HT-29 (cell line): ENCODE measurements at regions not wholly inside any gene's neighbourhood (a gene's known extent, or its start where the extent isn't known, plus 50 kb on each side); places are given as distances from the start of the nearest gene placed in this dataset.
A peak's percentile ranks its signal among the peaks of the same experiment; 100 is the strongest.

Source experiments
- DNase-seq: peaks from one replicate; pipeline ENCODE4 v3.0.0-alpha.2; 2015; ENCODE audit warnings: low spot score

GRCh38 chr1:81700728-81701470 is 99.8 kb upstream of the ADGRL2 start:
- no peak for DNase-seq

- DNase-seq: peak; percentile 12
Observed at GRCh38 chr1:81699234-81699633, 101.5 kb upstream of the ADGRL2 start.

GRCh38 chr1:81695741-81696140 is 105.0 kb upstream of the ADGRL2 start:
- peak; percentile 12 for DNase-seq

DNA sequence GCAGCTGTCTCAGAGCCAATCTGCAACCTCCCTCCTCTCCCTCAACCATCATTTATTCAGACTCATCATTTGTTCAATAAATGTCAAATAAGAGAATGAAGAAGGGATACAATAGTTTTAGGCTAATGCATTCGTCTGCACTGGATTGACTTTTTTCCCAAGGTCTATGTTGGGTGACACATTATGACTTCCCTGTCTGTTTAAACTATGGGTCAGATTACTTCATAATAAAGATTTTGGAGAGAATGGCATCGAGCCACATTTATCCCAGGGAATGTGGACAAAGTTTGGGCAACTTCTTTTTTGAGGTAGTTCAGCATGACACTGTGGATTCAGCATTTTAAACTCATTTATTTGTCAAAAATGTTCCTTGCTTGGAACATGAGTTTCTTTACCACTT is 107.4 kb upstream of the ADGRL2 start:
- no peak for DNase-seq

DNA sequence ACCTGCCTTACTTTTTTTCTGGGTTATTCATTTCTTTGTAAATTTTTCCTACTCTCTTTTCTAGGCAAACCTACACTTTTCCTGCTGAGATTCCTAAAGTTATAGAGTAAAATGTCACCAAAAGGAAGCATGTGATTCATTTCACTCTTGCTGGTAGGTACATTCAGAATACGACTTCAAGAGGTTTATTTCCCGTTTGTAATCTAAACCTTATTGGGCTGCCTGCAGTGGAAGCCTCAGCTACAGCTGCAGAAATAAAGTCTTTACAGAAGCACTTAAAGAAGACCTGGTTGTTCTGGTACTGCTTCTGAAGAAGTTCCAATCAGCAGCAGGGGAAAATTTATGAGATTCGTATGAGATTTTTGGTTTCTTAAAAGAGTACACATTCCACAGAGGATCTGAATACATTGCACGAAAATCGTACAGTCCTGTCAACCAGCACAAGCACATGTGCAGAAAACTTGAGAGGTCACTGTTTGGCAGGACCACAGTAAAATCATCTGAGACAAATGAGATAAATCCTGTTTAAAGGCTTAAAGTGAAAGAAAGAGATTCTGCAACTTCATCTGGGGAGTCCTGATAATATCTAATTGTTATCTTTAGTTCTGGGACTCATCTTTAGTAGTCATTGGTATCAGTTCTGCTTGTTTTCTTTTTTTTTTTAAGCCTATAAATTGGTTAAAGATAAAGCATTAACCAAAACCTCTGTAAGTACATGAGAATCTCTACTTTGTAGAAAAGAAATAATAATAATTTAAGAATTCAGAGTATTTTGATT is 109.9 kb upstream of the ADGRL2 start:
- DNase-seq: no peak

DNA sequence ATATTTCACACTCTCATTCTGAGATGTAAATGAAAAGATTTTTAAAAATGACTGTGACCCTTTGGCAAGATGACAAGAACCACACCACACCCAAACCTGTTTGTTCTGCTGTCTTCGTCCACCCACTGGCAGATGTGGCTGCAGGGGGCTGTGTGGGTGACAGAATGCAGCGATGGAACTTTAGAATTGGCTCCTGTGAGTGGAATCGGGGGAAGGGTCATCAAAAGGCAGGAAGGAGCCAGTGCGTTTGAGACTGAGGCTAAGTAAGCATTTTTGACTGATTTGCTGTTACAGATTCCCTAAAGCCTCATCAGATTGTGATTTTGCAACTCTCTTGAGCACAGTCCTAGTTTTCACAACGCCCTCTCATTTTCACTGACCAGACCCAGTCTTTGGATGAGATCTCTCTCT is 111.2 kb upstream of the ADGRL2 start:
- DNase-seq: no peak

GRCh38 chr1:81682490-81682889 is 118.2 kb upstream of the ADGRL2 start:
- no peak for DNase-seq

GRCh38 chr1:81681601-81682266 is 119.0 kb upstream of the ADGRL2 start:
- no peak for DNase-seq

DNA sequence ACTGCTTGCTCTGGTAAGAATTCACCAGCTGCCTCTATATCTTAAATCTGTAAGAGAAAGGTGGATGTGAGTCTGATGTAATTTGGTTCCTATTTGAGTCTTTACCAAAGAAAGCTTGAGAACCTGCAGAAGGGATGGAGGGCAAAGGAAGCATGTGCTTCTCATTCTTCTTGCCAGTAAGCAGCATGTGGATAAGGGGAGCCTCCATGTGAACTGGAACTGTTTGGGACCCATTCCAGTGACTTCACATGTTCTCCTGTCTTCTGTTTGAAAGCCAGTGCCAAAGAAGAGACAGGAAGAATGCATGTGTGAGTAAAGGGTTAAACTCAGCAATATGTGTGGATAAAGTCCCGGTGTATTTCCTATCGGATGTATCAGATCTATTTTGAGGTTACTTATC is 119.6 kb upstream of the ADGRL2 start:
- no peak for DNase-seq

DNA sequence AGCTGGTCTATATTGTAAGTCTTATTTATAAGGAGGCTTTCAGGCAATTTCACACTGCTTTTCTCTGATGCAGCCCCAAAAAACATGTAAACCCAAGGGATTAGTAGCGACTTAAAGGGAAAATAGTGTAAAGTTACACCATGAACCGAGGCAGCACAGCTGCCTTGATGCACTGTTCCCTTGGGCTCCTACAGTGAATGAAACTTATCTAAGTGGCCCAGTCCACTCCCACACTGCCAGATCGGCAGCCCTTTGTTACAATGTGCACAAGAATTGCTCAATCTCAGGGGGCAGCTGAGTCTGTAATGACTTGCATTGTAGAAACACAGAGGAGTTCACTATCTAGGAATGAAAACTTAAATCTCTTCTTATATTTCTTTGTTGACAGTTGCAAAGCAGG is 120.8 kb upstream of the ADGRL2 start:
- no peak for DNase-seq

GRCh38 chr1:81678779-81679178 is 122.0 kb upstream of the ADGRL2 start:
- DNase-seq: peak; percentile 85

GRCh38 chr1:81672766-81673165 is 128.0 kb upstream of the ADGRL2 start:
- no peak for DNase-seq

GRCh38 chr1:81671038-81671437 is 129.7 kb upstream of the ADGRL2 start:
- DNase-seq: no peak

- peak; percentile 91 for DNase-seq
Observed at GRCh38 chr1:81670286-81670685, 130.4 kb upstream of the ADGRL2 start.

DNA sequence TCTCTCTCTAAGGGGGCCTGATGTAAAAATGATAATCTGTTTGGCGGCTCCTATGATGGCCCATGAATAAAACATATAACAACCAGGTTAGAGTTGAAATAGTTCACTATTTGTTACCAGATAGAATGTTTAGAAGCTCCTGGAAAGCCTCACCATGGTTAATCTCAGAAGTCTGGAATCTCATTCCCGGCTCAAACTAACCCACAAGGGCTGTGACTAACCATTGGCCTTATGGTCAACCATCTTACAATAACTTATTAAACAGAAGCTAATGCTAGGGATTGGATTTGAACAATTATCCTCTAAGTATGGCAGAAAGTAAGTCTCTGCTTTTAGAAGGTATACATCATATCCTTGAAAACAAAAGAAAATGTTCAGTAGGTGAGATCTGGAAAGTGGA is 134.1 kb upstream of the ADGRL2 start:
- no peak for DNase-seq

DNA sequence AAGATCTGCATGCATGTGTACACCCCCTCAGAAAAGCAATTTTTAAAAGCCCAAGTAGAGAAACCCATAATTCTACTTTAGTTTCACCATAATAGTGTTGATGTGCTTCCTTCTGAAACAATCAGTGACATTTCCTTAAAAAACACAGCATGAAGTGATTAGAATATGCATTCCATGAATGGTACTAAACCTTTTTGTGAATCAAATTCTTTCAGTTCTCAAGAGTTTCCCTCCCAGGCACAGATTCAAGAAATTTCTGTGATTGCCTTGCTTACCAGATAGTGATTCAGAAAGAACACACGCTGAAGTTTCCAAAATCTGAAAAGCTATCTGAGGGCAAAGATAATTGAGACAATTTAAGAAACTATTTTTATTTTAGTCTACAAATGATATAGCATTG is 136.4 kb upstream of the ADGRL2 start:
- no peak for DNase-seq

- no peak for DNase-seq
Observed at GRCh38 chr1:81662913-81663526, 137.7 kb upstream of the ADGRL2 start.

GRCh38 chr1:81660286-81660685 is 140.4 kb upstream of the ADGRL2 start:
- peak; percentile 66 for DNase-seq

DNA sequence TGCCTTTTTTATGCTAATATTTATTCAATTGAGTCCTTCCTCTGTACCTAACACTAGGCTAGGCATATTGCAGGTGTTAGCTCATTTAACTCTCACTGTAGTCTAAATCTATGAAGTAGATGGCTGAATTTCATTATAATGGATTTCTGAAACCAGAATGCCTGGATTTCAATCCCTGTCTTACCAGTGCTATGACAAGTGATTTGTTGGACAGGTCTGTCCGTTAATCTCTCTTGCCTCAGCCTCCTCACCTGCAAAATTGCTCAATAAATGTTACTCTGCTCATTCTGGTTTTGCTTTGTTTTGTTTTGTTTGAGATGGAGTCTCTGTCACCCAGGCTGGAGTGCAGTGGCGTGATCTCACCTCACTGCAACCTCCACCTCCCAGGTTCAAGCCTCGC is 146.1 kb upstream of the ADGRL2 start:
- DNase-seq: no peak

- DNase-seq: no peak
Observed at GRCh38 chr1:81654147-81654546, 146.6 kb upstream of the ADGRL2 start.

DNA sequence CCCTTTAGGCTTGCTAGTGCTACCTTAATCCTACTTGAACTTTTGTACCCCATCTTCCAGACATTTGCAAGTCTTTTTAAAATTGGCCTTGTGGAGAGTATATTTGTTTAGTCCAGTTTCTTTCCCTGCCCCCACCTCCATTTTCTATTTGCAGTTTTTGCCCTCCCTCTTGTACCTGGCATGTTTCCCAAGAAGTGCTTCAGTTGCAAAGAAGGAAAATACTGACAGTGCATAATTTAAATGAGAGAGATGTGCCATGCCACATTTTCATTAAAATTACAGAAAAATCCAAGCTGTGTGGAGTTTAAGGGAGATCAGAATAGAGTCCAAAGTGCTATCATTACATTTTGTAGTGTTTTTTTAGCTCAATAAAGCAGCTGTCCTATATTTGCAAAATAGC is 150.0 kb upstream of the ADGRL2 start:
- DNase-seq: peak; percentile 17

DNA sequence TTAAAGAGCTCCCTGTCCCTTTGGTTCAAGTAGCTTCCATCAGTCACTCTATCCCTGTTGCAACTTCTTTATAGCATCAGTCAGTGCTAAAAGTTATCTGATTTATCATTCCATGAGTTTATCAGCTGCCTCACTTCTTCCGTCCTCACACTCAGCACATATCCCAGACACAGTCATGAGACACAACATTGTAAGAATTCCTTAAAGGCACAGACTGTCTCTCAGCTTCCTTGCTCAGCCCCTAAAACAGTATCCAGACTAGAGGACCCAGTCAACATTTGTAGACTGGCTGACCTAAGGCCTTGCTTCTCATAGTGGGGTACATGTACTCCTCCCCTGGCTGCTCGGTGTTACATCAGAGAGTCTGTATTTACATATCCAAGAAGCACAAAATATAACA is 164.9 kb upstream of the ADGRL2 start:
- no peak for DNase-seq
